ENCODE measurements at regions not wholly inside any gene's neighbourhood (a gene's known extent, or its start where the extent isn't known, plus 50 kb on each side); places are given as distances from the start of the nearest gene placed in this dataset.
A peak's percentile ranks its signal among the peaks of the same experiment; 100 is the strongest.

- H3K36me3 ChIP-seq (ENCODE audit: insufficient read depth, low read length) = no peaks in the 10 kb centered on the region
- peak; percentile 25 for DNase-seq (ENCODE audit: insufficient read length, low spot score, missing footprints)
- H3K27me3 ChIP-seq (ENCODE audit: insufficient read depth, low read length) = no peaks in the 10 kb centered on the region
- no peaks in the 10 kb centered on the region for H3K4me1 ChIP-seq (ENCODE audit: insufficient read depth, low read length)
- no peak overlapping the region for H3K4me2 ChIP-seq (ENCODE audit: insufficient read depth, low read length)
- no peaks in the 10 kb centered on the region for H3K79me2 ChIP-seq (ENCODE audit: insufficient read depth, low read length)
- no peak overlapping the region for H2AFZ ChIP-seq (ENCODE audit: low read length)
- no peak overlapping the region for H3K27ac ChIP-seq (ENCODE audit: low read depth, low read length)
- TF ChIP-seq CTCF (IDR thresholded peaks at IDR 0.05; ENCODE audit: extremely low read depth, low read depth, low read length) = no peak
- no peak overlapping the region for H3K4me3 ChIP-seq (ENCODE audit: insufficient read depth, low read length)
- no peaks in the 10 kb centered on the region for H3K9me3 ChIP-seq (ENCODE audit: low read depth, low read length)
- no peaks in the 10 kb centered on the region for H4K20me1 ChIP-seq (ENCODE audit: insufficient read depth, low read length)
Observed at GRCh38 chr6:40340957-40341356, 246.2 kb downstream of the LRFN2 start.

DNA sequence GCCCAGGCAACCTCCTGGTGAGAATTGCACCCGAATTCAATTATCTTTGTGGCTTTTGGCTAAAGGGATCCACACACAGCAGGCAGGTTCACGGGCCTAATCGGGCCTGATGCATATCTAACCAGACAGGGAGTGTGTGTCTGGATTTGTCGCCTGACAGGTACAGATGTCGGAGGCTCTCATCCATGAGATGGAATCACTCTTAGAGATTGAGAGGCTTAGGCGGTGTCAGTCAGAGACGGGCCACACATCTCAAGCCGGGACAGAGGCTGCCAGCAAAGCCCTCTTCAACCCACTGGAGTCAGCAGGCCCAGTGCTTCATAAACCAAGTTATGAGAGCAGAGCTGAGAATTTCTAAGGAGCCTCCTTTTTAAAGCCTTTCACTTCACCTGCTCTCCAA is 247.0 kb downstream of the LRFN2 start:
- Histone ChIP-seq H3K27ac (ENCODE audit: low read depth, low read length) (no peak overlapping the region), H3K4me2 (ENCODE audit: insufficient read depth, low read length) (no peak overlapping the region), H3K27me3 (ENCODE audit: insufficient read depth, low read length) (no peaks in the 10 kb centered on the region), H3K79me2 (ENCODE audit: insufficient read depth, low read length) (no peaks in the 10 kb centered on the region), H2AFZ (ENCODE audit: low read length) (no peak overlapping the region), H4K20me1 (ENCODE audit: insufficient read depth, low read length) (no peaks in the 10 kb centered on the region), H3K36me3 (ENCODE audit: insufficient read depth, low read length) (no peaks in the 10 kb centered on the region), H3K4me3 (ENCODE audit: insufficient read depth, low read length) (no peak overlapping the region), H3K4me1 (ENCODE audit: insufficient read depth, low read length) (no peaks in the 10 kb centered on the region), H3K9me3 (ENCODE audit: low read depth, low read length) (no peaks in the 10 kb centered on the region)
- peak; percentile 67 for DNase-seq (ENCODE audit: insufficient read length, low spot score, missing footprints)
- no peak for TF ChIP-seq CTCF (IDR thresholded peaks at IDR 0.05; ENCODE audit: extremely low read depth, low read depth, low read length)

- no peak overlapping the region for H3K4me3 ChIP-seq (ENCODE audit: insufficient read depth, low read length)
- no peaks in the 10 kb centered on the region for H3K4me1 ChIP-seq (ENCODE audit: insufficient read depth, low read length)
- no peak overlapping the region for H3K27ac ChIP-seq (ENCODE audit: low read depth, low read length)
- H3K27me3 ChIP-seq (ENCODE audit: insufficient read depth, low read length) = no peaks in the 10 kb centered on the region
- no peaks in the 10 kb centered on the region for H3K79me2 ChIP-seq (ENCODE audit: insufficient read depth, low read length)
- TF ChIP-seq CTCF (IDR thresholded peaks at IDR 0.05; ENCODE audit: extremely low read depth, low read depth, low read length) = no peak
- DNase-seq (ENCODE audit: insufficient read length, low spot score, missing footprints) = peak; percentile 51
- H3K4me2 ChIP-seq (ENCODE audit: insufficient read depth, low read length) = no peak overlapping the region
- no peaks in the 10 kb centered on the region for H3K9me3 ChIP-seq (ENCODE audit: low read depth, low read length)
- no peaks in the 10 kb centered on the region for H4K20me1 ChIP-seq (ENCODE audit: insufficient read depth, low read length)
- no peak overlapping the region for H2AFZ ChIP-seq (ENCODE audit: low read length)
- no peaks in the 10 kb centered on the region for H3K36me3 ChIP-seq (ENCODE audit: insufficient read depth, low read length)
Observed at GRCh38 chr6:40338306-40338705, 248.9 kb downstream of the LRFN2 start.

GRCh38 chr6:40336940-40337760 is 250.0 kb downstream of the LRFN2 start:
- Histone ChIP-seq H3K79me2 (ENCODE audit: insufficient read depth, low read length) (no peaks in the 10 kb centered on the region), H4K20me1 (ENCODE audit: insufficient read depth, low read length) (no peaks in the 10 kb centered on the region), H3K4me1 (ENCODE audit: insufficient read depth, low read length) (no peaks in the 10 kb centered on the region), H3K36me3 (ENCODE audit: insufficient read depth, low read length) (no peaks in the 10 kb centered on the region), H3K27ac (ENCODE audit: low read depth, low read length) (no peak overlapping the region), H2AFZ (ENCODE audit: low read length) (no peak overlapping the region), H3K9me3 (ENCODE audit: low read depth, low read length) (no peaks in the 10 kb centered on the region), H3K27me3 (ENCODE audit: insufficient read depth, low read length) (no peaks in the 10 kb centered on the region), H3K4me3 (ENCODE audit: insufficient read depth, low read length) (no peak overlapping the region), H3K4me2 (ENCODE audit: insufficient read depth, low read length) (no peak overlapping the region)
- TF ChIP-seq CTCF (IDR thresholded peaks at IDR 0.05; ENCODE audit: extremely low read depth, low read depth, low read length) = no peak
- DNase-seq (ENCODE audit: insufficient read length, low spot score, missing footprints) = peak; percentile 35
